ENCODE measurements at regions not wholly inside any gene's neighbourhood (a gene's known extent, or its start where the extent isn't known, plus 50 kb on each side); places are given as distances from the start of the nearest gene placed in this dataset.
"Not testable (repeated sequence)": the region's sequence is repeated elsewhere in the genome, so short reads cannot be mapped to it uniquely, and the experiment has no call there.

DNA sequence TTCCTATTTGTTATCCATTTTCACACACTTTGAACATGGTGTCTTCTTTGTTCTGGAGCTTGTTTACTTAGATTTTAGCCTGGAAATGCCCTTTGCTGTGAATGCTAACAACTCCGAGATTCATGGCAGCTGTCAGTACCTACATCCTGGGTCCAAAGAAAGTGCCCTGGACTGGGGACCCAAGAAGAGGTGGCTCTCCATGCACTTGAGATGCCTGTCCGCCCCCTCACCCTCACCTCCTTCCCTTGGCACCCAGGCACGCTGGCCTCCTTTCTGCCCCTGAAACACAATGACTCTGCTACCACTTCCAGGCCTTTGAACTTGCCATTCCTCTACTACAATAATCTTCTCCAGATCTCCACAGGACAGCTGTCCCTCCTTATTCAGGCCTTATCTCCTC, 324.2 kb downstream of the ANAPC1 start:
- not testable (repeated sequence) for DNase-seq

- DNase-seq = peak in 35 of 56 donors; percentile 1 to 72 (median 15)
These were observed 317.9 kb downstream of the ANAPC1 start for GRCh38 chr2:111566068-111566467.

- not testable (repeated sequence) for DNase-seq
These were observed 316.8 kb downstream of the ANAPC1 start for GRCh38 chr2:111567233-111567632.

DNA sequence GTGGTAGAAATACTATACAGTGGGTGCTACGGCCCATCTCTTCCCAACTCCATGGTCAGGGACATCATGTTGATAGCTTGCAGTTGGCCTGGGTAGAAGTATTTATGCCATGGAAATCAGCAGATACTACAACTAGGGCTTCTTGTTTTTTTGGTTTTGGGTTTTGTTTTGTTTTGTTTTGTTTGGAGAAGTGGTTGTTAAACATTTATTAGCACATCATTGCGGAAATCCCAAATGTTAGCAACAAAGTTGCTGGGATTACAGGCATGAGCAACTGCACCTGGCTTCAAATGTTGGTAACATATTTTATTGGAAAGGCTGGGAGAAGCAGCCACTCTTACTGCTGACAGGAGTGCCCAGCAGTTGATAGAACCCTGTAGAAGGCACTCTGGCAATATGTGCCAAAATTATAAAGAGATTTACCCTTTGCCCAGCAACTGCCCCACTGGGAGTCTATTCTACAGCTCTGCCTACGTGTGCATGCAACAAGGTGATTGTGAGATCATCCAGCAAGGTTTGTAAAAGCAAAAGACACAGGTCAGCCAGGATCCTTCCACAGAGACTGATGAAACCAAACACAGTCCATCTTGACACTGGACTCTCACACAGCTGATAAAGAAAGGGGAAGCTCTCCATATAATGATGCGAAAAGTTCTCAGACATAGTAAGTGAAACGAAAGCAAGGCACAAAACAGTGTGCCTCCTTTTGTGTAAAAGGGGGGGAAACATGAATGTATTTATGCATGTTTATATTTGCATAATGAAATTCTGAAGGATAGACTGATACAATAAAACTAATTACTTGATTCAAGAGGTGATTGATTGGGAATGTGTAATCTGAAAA, 314.4 kb downstream of the ANAPC1 start:
- DNase-seq = not testable (repeated sequence)

- not testable (repeated sequence) for DNase-seq
These were observed 313.5 kb downstream of the ANAPC1 start for GRCh38 chr2:111570300-111571114.

- not testable (repeated sequence) for DNase-seq
These were observed 309.2 kb downstream of the ANAPC1 start for GRCh38 chr2:111574803-111575202.

- not testable (repeated sequence) for DNase-seq
These were observed 306.7 kb downstream of the ANAPC1 start for GRCh38 chr2:111577154-111577885.

DNA sequence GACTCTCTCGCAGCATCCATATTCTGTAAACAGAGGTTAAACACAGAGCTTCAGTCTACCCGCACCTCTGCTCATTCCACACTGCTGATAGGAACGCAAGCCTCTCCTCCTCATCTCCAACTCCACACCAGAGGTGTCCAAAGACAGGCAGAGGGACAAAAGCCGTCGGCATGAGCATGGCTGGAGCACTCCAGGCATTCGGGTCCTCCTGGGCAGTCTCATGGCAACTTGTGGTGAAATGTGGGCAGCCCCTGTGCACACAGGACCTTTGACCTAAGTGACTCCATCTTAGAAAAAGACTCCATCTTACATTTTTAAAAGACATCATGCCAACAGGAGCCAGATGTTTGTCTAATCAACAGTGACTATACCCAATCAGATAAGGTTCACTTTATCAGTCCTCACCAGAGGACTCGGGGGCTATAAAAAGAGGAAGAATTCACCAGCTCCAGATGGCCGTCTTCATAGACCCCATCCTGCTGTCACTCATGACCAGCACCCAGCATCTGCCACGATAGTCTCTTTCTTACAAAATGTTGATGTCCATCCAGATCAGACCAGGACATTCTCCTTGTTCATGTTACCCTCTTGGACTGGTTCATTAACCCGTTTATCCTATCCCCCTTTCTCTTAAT, 304.4 kb downstream of the ANAPC1 start:
- DNase-seq = not testable (repeated sequence)

GRCh38 chr2:111580616-111581015, 303.4 kb downstream of the ANAPC1 start:
- not testable (repeated sequence) for DNase-seq

GRCh38 chr2:111582090-111582489, 301.9 kb downstream of the ANAPC1 start:
- not testable (repeated sequence) for DNase-seq

- not testable (repeated sequence) for DNase-seq
These were observed 300.5 kb downstream of the ANAPC1 start for GRCh38 chr2:111583480-111583879.

DNA sequence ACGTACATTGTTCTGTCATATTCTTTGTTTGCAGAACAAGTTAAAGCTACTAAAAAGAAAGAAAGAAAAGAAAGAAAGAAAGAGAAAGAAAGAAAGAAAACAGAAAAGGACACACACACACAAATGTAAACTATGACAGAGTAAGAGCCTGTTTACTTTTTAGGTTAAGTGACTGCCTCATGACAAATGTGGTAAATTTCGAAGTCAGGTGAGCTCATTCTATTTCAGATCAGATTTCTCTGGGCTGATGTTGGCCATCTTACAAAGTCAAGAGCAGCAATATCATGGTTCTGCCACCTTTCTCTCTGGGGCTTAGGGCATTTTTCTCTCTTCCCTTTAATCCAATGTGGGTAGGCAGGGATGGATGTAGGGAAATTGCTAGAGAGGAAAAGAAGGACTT, 299.5 kb downstream of the ANAPC1 start:
- not testable (repeated sequence) for DNase-seq

- not testable (repeated sequence) for DNase-seq
These were observed 299.0 kb downstream of the ANAPC1 start for GRCh38 chr2:111584950-111585349.

GRCh38 chr2:111586014-111586413, 298.0 kb downstream of the ANAPC1 start:
- DNase-seq = not testable (repeated sequence)

DNA sequence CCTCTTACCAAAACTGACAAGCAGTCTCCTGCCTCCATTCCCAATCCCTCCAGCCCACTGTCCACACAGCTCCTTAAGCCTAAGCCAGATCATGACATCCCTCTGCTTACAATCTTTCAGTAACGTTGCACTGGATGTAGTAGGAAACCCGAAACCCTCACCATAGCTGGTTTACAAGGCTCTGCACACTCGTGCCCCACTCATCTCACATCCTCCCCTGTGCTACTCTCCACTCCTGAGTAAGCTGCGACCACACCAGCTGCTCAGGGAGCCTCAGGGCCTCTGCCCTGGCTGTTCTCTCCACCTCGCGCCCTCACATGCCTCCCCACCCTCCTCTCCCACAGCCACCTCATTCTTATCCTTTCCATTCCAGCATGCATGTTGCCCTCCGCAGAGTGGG, 288.9 kb downstream of the ANAPC1 start:
- not testable (repeated sequence) for DNase-seq

GRCh38 chr2:111596808-111597705, 286.9 kb downstream of the ANAPC1 start:
- DNase-seq = not testable (repeated sequence)

DNA sequence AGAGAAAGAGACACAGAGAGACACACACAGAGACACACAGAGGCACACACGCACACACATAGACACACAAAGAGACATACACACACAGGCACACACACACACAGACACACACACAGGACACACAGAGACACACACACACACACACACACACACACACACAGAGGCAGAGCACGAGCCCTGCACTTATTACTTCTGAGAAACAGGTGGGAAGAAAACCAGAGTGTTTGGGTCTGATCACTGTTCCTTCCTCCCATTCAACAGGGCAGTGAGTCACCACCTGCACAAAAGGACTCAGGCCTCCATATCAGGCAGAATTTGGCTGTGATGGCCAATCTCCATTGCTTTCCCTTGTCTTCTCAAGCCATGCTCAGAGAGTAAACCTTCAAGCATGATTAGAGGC, 285.0 kb downstream of the ANAPC1 start:
- DNase-seq = not testable (repeated sequence)

GRCh38 chr2:111602259-111602658, 281.7 kb downstream of the ANAPC1 start:
- not testable (repeated sequence) for DNase-seq

DNA sequence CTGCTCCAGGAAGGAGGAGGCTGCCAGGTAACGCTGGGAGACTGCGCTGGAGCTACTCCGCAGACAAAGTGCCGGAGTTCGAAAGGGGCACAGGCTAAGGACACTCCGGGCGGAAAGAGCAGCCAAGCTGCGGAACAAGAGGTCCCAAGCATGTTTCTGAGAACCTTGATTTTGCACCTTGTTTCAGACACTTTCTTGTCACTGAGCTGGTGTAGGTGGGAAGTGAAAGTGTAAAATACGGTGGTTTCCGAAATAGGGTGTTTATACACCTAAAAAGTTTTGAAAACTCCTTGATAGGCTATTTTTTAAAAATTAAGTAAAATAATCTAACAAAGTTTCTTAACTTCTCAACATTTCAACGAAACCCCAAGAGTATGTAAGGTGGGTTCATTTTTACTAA, 278.2 kb downstream of the ANAPC1 start:
- not testable (repeated sequence) for DNase-seq

- DNase-seq = not testable (repeated sequence)
These were observed 277.4 kb downstream of the ANAPC1 start for GRCh38 chr2:111606632-111607031.
